ENCODE measurements at regions not wholly inside any gene's neighbourhood (a gene's known extent, or its start where the extent isn't known, plus 50 kb on each side); places are given as distances from the start of the nearest gene placed in this dataset.

- Histone ChIP-seq H3K79me2 (ENCODE audit: insufficient read depth, low read length) (no peaks in the 10 kb centered on the region), H3F3A (ENCODE audit: insufficient read depth, low read length) (no peaks in the 10 kb centered on the region), H3K9me2 (ENCODE audit: low read depth, low read length) (no peaks in the 10 kb centered on the region), H3K4me1 (ENCODE audit: insufficient read depth, low read length, severe bottlenecking) (no peaks in the 10 kb centered on the region), H3K4me2 (ENCODE audit: low read length) (no peak overlapping the region), H3K27ac (ENCODE audit: low read depth, low read length, poor library complexity, severe bottlenecking) (no peak overlapping the region), H3K27me3 (ENCODE audit: insufficient read depth, low read length) (no peaks in the 10 kb centered on the region), H3K36me3 (ENCODE audit: insufficient read depth, low read length) (no peaks in the 10 kb centered on the region), H4K20me1 (ENCODE audit: insufficient read depth, low read length) (no peaks in the 10 kb centered on the region), H3K9ac (ENCODE audit: low read length) (no peak overlapping the region), H2AFZ (ENCODE audit: low read length) (no peak overlapping the region), H3K9me3 (ENCODE audit: low read length) (no peaks in the 10 kb centered on the region), H3K4me3 (ENCODE audit: low read depth, low read length, poor library complexity, severe bottlenecking) (no peak overlapping the region)
- no peak for TF ChIP-seq CTCF (IDR thresholded peaks at IDR 0.05; ENCODE audit: low read length)
- no peak for TF ChIP-seq EZH2 (IDR thresholded peaks at IDR 0.05; ENCODE audit: borderline replicate concordance, low read length)
These were observed 52.6 kb upstream of the ATP5MC3 start for GRCh38 chr2:175234153-175234552.

- Histone ChIP-seq H3K4me3 (ENCODE audit: low read depth, low read length, poor library complexity, severe bottlenecking) (no peak overlapping the region), H3K27me3 (ENCODE audit: insufficient read depth, low read length) (no peaks in the 10 kb centered on the region), H3K4me1 (ENCODE audit: insufficient read depth, low read length, severe bottlenecking) (no peaks in the 10 kb centered on the region), H3K9me3 (ENCODE audit: low read length) (no peaks in the 10 kb centered on the region), H3K27ac (ENCODE audit: low read depth, low read length, poor library complexity, severe bottlenecking) (no peak overlapping the region), H4K20me1 (ENCODE audit: insufficient read depth, low read length) (no peaks in the 10 kb centered on the region), H3K4me2 (ENCODE audit: low read length) (no peak overlapping the region), H3K9ac (ENCODE audit: low read length) (no peak overlapping the region), H2AFZ (ENCODE audit: low read length) (no peak overlapping the region), H3K36me3 (ENCODE audit: insufficient read depth, low read length) (no peaks in the 10 kb centered on the region), H3K79me2 (ENCODE audit: insufficient read depth, low read length) (no peaks in the 10 kb centered on the region), H3F3A (ENCODE audit: insufficient read depth, low read length) (no peaks in the 10 kb centered on the region), H3K9me2 (ENCODE audit: low read depth, low read length) (no peaks in the 10 kb centered on the region)
- TF ChIP-seq EZH2 (IDR thresholded peaks at IDR 0.05; ENCODE audit: borderline replicate concordance, low read length) (no peak), CTCF (IDR thresholded peaks at IDR 0.05; ENCODE audit: low read length) (no peak)
These were observed 51.7 kb upstream of the ATP5MC3 start for GRCh38 chr2:175233135-175233719.
